ENCODE measurements at regions not wholly inside any gene's neighbourhood (a gene's known extent, or its start where the extent isn't known, plus 50 kb on each side); places are given as distances from the start of the nearest gene placed in this dataset.

DNA sequence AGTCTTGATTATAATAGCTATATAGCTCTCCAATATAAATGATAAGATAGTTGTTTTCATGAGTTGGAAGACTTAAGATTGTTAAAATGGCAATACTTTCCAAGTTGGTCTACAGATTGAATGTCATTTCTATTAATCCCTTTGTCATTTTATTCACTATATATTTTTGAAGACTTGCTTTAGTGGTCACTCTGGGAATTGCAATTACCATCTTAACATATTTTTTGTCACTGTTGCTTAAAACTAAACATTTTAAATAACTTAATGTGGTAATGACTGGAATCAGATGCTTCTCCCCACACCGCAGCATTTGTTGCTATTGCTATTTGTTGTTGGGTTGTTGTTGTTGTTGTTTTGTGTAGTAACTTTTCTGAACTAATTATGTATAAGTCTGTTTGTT, 1592.9 kb downstream of the MRPL39 start:
- TF ChIP-seq SMC3 (conservative IDR thresholded peaks at IDR 0.05; ENCODE audit: poor library complexity) (no peak), MXI1 (conservative IDR thresholded peaks at IDR 0.05; ENCODE audit: poor library complexity, severe bottlenecking) (no peak), RAD21 (conservative IDR thresholded peaks at IDR 0.05) (no peak), EP300 (conservative IDR thresholded peaks at IDR 0.05; ENCODE audit: poor library complexity, severe bottlenecking) (no peak), EZH2 (IDR thresholded peaks at IDR 0.05; ENCODE audit: borderline replicate concordance, insufficient read depth, low read length, poor library complexity, severe bottlenecking) (no peak), POLR2AphosphoS5 (IDR thresholded peaks at IDR 0.05) (no peak), TAF1 (IDR thresholded peaks at IDR 0.05; ENCODE audit: low read depth) (no peak)
- TF ChIP-seq, protein P1, sequence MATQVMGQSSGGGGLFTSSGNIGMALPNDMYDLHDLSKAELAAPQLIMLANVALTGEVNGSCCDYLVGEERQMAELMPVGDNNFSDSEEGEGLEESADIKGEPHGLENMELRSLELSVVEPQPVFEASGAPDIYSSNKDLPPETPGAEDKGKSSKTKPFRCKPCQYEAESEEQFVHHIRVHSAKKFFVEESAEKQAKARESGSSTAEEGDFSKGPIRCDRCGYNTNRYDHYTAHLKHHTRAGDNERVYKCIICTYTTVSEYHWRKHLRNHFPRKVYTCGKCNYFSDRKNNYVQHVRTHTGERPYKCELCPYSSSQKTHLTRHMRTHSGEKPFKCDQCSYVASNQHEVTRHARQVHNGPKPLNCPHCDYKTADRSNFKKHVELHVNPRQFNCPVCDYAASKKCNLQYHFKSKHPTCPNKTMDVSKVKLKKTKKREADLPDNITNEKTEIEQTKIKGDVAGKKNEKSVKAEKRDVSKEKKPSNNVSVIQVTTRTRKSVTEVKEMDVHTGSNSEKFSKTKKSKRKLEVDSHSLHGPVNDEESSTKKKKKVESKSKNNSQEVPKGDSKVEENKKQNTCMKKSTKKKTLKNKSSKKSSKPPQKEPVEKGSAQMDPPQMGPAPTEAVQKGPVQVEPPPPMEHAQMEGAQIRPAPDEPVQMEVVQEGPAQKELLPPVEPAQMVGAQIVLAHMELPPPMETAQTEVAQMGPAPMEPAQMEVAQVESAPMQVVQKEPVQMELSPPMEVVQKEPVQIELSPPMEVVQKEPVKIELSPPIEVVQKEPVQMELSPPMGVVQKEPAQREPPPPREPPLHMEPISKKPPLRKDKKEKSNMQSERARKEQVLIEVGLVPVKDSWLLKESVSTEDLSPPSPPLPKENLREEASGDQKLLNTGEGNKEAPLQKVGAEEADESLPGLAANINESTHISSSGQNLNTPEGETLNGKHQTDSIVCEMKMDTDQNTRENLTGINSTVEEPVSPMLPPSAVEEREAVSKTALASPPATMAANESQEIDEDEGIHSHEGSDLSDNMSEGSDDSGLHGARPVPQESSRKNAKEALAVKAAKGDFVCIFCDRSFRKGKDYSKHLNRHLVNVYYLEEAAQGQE (IDR thresholded peaks at IDR 0.05; ENCODE audit: borderline replicate concordance): no peak
- TF ChIP-seq, protein P2, sequence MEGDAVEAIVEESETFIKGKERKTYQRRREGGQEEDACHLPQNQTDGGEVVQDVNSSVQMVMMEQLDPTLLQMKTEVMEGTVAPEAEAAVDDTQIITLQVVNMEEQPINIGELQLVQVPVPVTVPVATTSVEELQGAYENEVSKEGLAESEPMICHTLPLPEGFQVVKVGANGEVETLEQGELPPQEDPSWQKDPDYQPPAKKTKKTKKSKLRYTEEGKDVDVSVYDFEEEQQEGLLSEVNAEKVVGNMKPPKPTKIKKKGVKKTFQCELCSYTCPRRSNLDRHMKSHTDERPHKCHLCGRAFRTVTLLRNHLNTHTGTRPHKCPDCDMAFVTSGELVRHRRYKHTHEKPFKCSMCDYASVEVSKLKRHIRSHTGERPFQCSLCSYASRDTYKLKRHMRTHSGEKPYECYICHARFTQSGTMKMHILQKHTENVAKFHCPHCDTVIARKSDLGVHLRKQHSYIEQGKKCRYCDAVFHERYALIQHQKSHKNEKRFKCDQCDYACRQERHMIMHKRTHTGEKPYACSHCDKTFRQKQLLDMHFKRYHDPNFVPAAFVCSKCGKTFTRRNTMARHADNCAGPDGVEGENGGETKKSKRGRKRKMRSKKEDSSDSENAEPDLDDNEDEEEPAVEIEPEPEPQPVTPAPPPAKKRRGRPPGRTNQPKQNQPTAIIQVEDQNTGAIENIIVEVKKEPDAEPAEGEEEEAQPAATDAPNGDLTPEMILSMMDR (IDR thresholded peaks at IDR 0.05; ENCODE audit: poor library complexity, severe bottlenecking): no peak
- Histone ChIP-seq H3K36me3 (ENCODE audit: insufficient read depth, low read length) (no peaks in the 10 kb centered on the region), H3K9ac (ENCODE audit: low read length) (no peak overlapping the region)

DNA sequence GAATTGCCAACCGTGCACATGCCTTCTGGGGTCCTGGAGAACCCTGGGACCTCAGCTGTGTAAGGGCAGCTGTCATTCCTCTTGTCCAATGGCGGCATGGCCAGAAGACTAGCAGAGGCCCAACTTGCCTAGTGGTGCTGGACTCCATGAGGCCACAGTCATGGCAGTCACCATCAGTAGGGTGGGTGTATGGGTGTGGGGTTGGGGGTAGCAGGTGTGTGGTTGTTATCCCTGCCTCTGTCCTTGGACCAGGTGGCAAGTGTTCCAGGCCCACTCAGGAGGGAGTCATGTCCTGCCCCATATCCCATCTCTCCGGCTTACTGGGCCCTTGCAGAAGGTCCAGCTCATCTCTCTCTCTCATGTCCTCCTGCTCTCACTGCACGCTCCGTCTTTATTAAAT, 1596.2 kb downstream of the MRPL39 start:
- Histone ChIP-seq H4K20me1 (ENCODE audit: insufficient read depth) (no peaks in the 10 kb centered on the region), H3K9ac (ENCODE audit: low read length) (no peak overlapping the region), H3K27me3 (ENCODE audit: insufficient read depth, low read depth, low read length) (no peaks in the 10 kb centered on the region), H2AFZ (ENCODE audit: low read depth, low read length) (no peak overlapping the region), H3K79me2 (replicated peaks; ENCODE audit: insufficient read depth, low read length) (no peaks in the 10 kb centered on the region), H3K27ac (ENCODE audit: low read length) (no peak overlapping the region), H3K4me2 (ENCODE audit: low read length) (no peak overlapping the region), H3K9me2 (ENCODE audit: insufficient read depth, low read length) (no peaks in the 10 kb centered on the region), H3K4me3 (ENCODE audit: low read length) (no peak overlapping the region), H3K36me3 (ENCODE audit: insufficient read depth, low read length) (no peaks in the 10 kb centered on the region), H3K9me3 (ENCODE audit: low read length) (no peaks in the 10 kb centered on the region), H3F3A (ENCODE audit: insufficient read depth, low read length, poor library complexity, severe bottlenecking) (no peaks in the 10 kb centered on the region)
- TF ChIP-seq RAD21 (conservative IDR thresholded peaks at IDR 0.05) (no peak), POLR2AphosphoS5 (IDR thresholded peaks at IDR 0.05) (no peak), TAF1 (IDR thresholded peaks at IDR 0.05; ENCODE audit: low read depth) (no peak)

More for the DNA sequence above, 1592.9 kb downstream of the MRPL39 start:
- Histone ChIP-seq H3K9me3 (ENCODE audit: low read length) (no peaks in the 10 kb centered on the region), H3K27me3 (ENCODE audit: insufficient read depth, low read depth, low read length) (no peaks in the 10 kb centered on the region), H3K9me2 (ENCODE audit: insufficient read depth, low read length) (no peaks in the 10 kb centered on the region), H3K79me2 (replicated peaks; ENCODE audit: insufficient read depth, low read length) (no peaks in the 10 kb centered on the region), H4K20me1 (ENCODE audit: insufficient read depth) (no peaks in the 10 kb centered on the region), H2AFZ (ENCODE audit: low read depth, low read length) (no peak overlapping the region), H3K4me2 (ENCODE audit: low read length) (no peak overlapping the region), H3K27ac (ENCODE audit: low read length) (no peak overlapping the region), H3K4me3 (ENCODE audit: low read length) (no peak overlapping the region), H3F3A (ENCODE audit: insufficient read depth, low read length, poor library complexity, severe bottlenecking) (no peaks in the 10 kb centered on the region)

DNA sequence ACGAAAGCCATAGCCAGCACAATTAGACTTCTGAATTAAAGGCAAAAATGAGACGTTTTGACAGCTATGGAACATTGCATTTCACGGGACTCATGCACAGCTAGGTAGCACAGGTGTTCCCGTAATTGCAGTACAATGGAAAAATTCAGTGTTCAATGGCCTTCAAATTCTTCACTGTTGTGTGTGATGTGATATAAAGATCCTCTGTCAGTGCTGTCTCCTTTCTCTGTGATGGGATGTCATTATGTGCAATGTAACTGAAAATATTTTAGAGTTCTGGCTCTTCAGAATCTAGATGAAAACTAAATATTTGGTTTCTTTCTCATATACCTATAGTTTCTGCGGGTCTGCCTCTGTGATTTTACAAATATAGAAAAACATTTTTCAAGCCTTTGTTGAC, 1599.7 kb downstream of the MRPL39 start:
- no peak overlapping the region for H3K9ac ChIP-seq (ENCODE audit: low read length)
- no peaks in the 10 kb centered on the region for H3K9me2 ChIP-seq (ENCODE audit: insufficient read depth, low read length)
- H3K27me3 ChIP-seq (ENCODE audit: insufficient read depth, low read depth, low read length): no peaks in the 10 kb centered on the region
- H3F3A ChIP-seq (ENCODE audit: insufficient read depth, low read length, poor library complexity, severe bottlenecking): no peaks in the 10 kb centered on the region
- no peak overlapping the region for H3K4me3 ChIP-seq (ENCODE audit: low read length)
- H3K36me3 ChIP-seq (ENCODE audit: insufficient read depth, low read length): no peaks in the 10 kb centered on the region
- peak overlapping the region; percentile 29 for H3K27ac ChIP-seq (ENCODE audit: low read length)
- no peak overlapping the region for H2AFZ ChIP-seq (ENCODE audit: low read depth, low read length)
- no peaks in the 10 kb centered on the region for H4K20me1 ChIP-seq (ENCODE audit: insufficient read depth)
- no peaks in the 10 kb centered on the region for H3K79me2 ChIP-seq (replicated peaks; ENCODE audit: insufficient read depth, low read length)
- H3K9me3 ChIP-seq (ENCODE audit: low read length): no peaks in the 10 kb centered on the region
- peak overlapping the region; percentile 7 for H3K4me2 ChIP-seq (ENCODE audit: low read length)
- TF ChIP-seq POLR2AphosphoS5 (IDR thresholded peaks at IDR 0.05): peak; percentile 73
- TF ChIP-seq EP300 (conservative IDR thresholded peaks at IDR 0.05; ENCODE audit: poor library complexity, severe bottlenecking): peak; percentile 94
- no peak for TF ChIP-seq TAF1 (IDR thresholded peaks at IDR 0.05; ENCODE audit: low read depth)
- TF ChIP-seq EZH2 (IDR thresholded peaks at IDR 0.05; ENCODE audit: borderline replicate concordance, insufficient read depth, low read length, poor library complexity, severe bottlenecking): no peak
- TF ChIP-seq, protein P1 (IDR thresholded peaks at IDR 0.05; ENCODE audit: borderline replicate concordance): peak; percentile 46

Data from neural cell (in vitro differentiated cells).